Transverse colon (tissue), 4 donors: ENCODE measurements at regions not wholly inside any gene's neighbourhood (a gene's known extent, or its start where the extent isn't known, plus 50 kb on each side); places are given as distances from the start of the nearest gene placed in this dataset.

ENCODE experiments used
- DNase-seq: peaks from one replicate; pipeline ENCODE4 v3.0.0-alpha.2; 2019
- H3K27ac ChIP-seq, 4 donors: fragments of 200-600 bp; sonication (generic); 2 replicates each; pipeline ENCODE4 v1.5.1; 2016 to 2018; ENCODE audit warnings: inconsistent platforms in 4 of 4
- H3K27me3 ChIP-seq: fragments of 200-600 bp; sonication (generic); 2 replicates; pipeline ENCODE4 v1.5.1; 2017; ENCODE audit warnings: inconsistent platforms
- H3K36me3 ChIP-seq, 4 donors: fragments of 200-600 bp; sonication (generic); 2 replicates each; pipeline ENCODE4 v1.5.1; 2017 to 2019; ENCODE audit warnings: inconsistent platforms in 4 of 4
- H3K4me1 ChIP-seq, 4 donors: fragments of 200-600 bp; sonication (generic); 2 replicates each; pipeline ENCODE4 v1.5.1; 2017 to 2020; ENCODE audit warnings: inconsistent platforms in 4 of 4
- H3K4me3 ChIP-seq, 4 donors: fragments of 200-600 bp; sonication (generic); 1 replicate in 1 of 4; 2 replicates in 3 of 4; pipeline versions ENCODE4 v1.5.1 to v1.6.1; 2017 to 2019; ENCODE audit warnings: inconsistent platforms in 4 of 4
- H3K9me3 ChIP-seq, 2 donors: fragments of 200-600 bp; sonication (generic); 2 replicates each; pipeline ENCODE4 v1.5.1; 2017 to 2019; ENCODE audit warnings: inconsistent platforms in 2 of 2
- CTCF ChIP-seq, 5 experiments: fragments of 200-600 bp in 3 of 5; fragments of 450-650 bp in 2 of 5; sonication (generic) in 3 of 5; IDR thresholded peaks; 1 replicate in 2 of 5; 2 replicates in 3 of 5; pipeline ENCODE4 v1.5.1; 2016 to 2017; ENCODE audit warnings: antibody characterized with exemption in 5 of 5, inconsistent platforms in 3 of 5, mild to moderate bottlenecking in 2 of 5, moderate library complexity in 1 of 5
- EP300 ChIP-seq: sonication (generic); formaldehyde crosslinking; IDR thresholded peaks from one replicate; pipeline ENCODE4 v1.6.1; 2017; ENCODE audit warnings: antibody characterized with exemption, low read depth
- POLR2A ChIP-seq: fragments of 450-650 bp; IDR thresholded peaks from one replicate; pipeline ENCODE4 v1.6.1; 2016; ENCODE audit warnings: antibody characterized with exemption, mild to moderate bottlenecking, moderate library complexity
- POLR2AphosphoS5 ChIP-seq, 3 donors: sonication (generic); formaldehyde crosslinking; IDR thresholded peaks; one replicate each; pipeline ENCODE4 v1.6.1; 2016; ENCODE audit warnings: antibody characterized with exemption in 3 of 3
- WGBS, 2 donors: methylation state at CpG; one replicate each; pipeline ENCODE4 v1.1.5; 2018; ENCODE audit warnings: low coverage in 1 of 2; 5-methylcytosine and 5-hydroxymethylcytosine counted together
- in situ Hi-C, 4 donors: fragments of 200-750 bp; cut with MboI; loops; one replicate each; pipeline versions ENCODE4 v1.15.0 to v1.15.1; 2017; ENCODE audit warnings: low sequenced_read_pairs in 3 of 4, low pct_ligation_motif_present in 1 of 4, low pct_unique_long_range_greater_than_20kb in 1 of 4
- intact Hi-C: fragments of 100-400 bp; cut with DNase I; formaldehyde crosslinking; loops from one replicate; pipeline ENCODE4 v1.15.1; 2023; ENCODE audit warnings: low total_unique reads

- in situ Hi-C loops: no loop called here
- Histone ChIP-seq H3K9me3 (no peaks in the 10 kb centered on the region), H3K27me3 (no peaks in the 10 kb centered on the region), H3K4me1 (peaks cover 0 to 4% (median 0%) of the 10 kb centered on the region in 4 donors), H3K4me3 (no peak overlapping the region), H3K36me3 (no peaks in the 10 kb centered on the region), H3K27ac (no peak overlapping the region)
- intact Hi-C loops: no loop called here
- TF ChIP-seq POLR2A (no peak), EP300 (no peak), CTCF (IDR thresholded peaks at IDR 0.05) (no peak), POLR2AphosphoS5 (IDR thresholded peaks at IDR 0.05) (no peak)
- 80% methylated on average over 2 to 5 of the region's 5 CpGs for WGBS, 2 donors
- DNase-seq: no peak
These were observed 190.8 kb upstream of the LPP start for GRCh38 chr3:187963003-187963676.

GRCh38 chr3:187963677-187964385 is 190.1 kb upstream of the LPP start:
- in situ Hi-C loops: no loop called here

GRCh38 chr3:187964760-187965159 is 189.2 kb upstream of the LPP start:
- H3K4me3 ChIP-seq: no peak overlapping the region
- no peak for DNase-seq
- no peaks in the 10 kb centered on the region for H3K9me3 ChIP-seq
- peaks cover 0 to 4% (median 0%) of the 10 kb centered on the region in 4 donors for H3K4me1 ChIP-seq
- in situ Hi-C loops (no loop called here), intact Hi-C loops (no loop called here)
- H3K27me3 ChIP-seq: no peaks in the 10 kb centered on the region
- TF ChIP-seq POLR2A: no peak
- TF ChIP-seq EP300: no peak
- no peak for TF ChIP-seq POLR2AphosphoS5 (IDR thresholded peaks at IDR 0.05)
- no peak for TF ChIP-seq CTCF (IDR thresholded peaks at IDR 0.05)
- WGBS, 2 donors: 93 to 95% methylated on average over 2 of the region's 2 CpGs
- no peak overlapping the region for H3K27ac ChIP-seq
- H3K36me3 ChIP-seq: no peaks in the 10 kb centered on the region

More at GRCh38 chr3:187963677-187964385, 190.1 kb upstream of the LPP start:
- no peaks in the 10 kb centered on the region for H3K27me3 ChIP-seq
- TF ChIP-seq POLR2A (no peak), CTCF (IDR thresholded peaks at IDR 0.05) (no peak), EP300 (no peak), POLR2AphosphoS5 (IDR thresholded peaks at IDR 0.05) (no peak)
- no peaks in the 10 kb centered on the region for H3K9me3 ChIP-seq
- H3K27ac ChIP-seq: no peak overlapping the region
- DNase-seq: no peak
- peaks cover 0 to 4% (median 0%) of the 10 kb centered on the region in 4 donors for H3K4me1 ChIP-seq
- intact Hi-C loops: no loop called here
- 62 to 73% methylated on average over 3 of the region's 3 CpGs for WGBS, 2 donors
- H3K4me3 ChIP-seq: no peak overlapping the region
- no peaks in the 10 kb centered on the region for H3K36me3 ChIP-seq

- H3K9me3 ChIP-seq: no peaks in the 10 kb centered on the region
These were observed 187.9 kb upstream of the LPP start for GRCh38 chr3:187966096-187966495.

More at GRCh38 chr3:187966096-187966495, 187.9 kb upstream of the LPP start:
- Histone ChIP-seq H3K27me3 (no peaks in the 10 kb centered on the region), H3K36me3 (no peaks in the 10 kb centered on the region), H3K27ac (no peak overlapping the region), H3K4me3 (no peak overlapping the region), H3K4me1 (peaks cover 0 to 4% (median 0%) of the 10 kb centered on the region in 4 donors)
- in situ Hi-C loops: no loop called here
- TF ChIP-seq EP300 (no peak), POLR2AphosphoS5 (IDR thresholded peaks at IDR 0.05) (no peak), CTCF (IDR thresholded peaks at IDR 0.05) (no peak), POLR2A (no peak)
- intact Hi-C loops: no loop called here
- 73 to 76% methylated on average over 2 to 4 of the region's 4 CpGs for WGBS, 2 donors
- no peak for DNase-seq
